Mucosa of rectum (tissue), 2 donors: ENCODE measurements at regions not wholly inside any gene's neighbourhood (a gene's known extent, or its start where the extent isn't known, plus 50 kb on each side); places are given as distances from the start of the nearest gene placed in this dataset.
"Not testable (repeated sequence)": the region's sequence is repeated elsewhere in the genome, so short reads cannot be mapped to it uniquely, and the experiment has no call there.

Experiments used
- H3K27ac ChIP-seq, 2 donors: one replicate each; pipeline ENCODE4 v1.7.0; 2013; ENCODE audit warnings: inconsistent platforms in 2 of 2, low read depth in 2 of 2, low read length in 2 of 2
- H3K27me3 ChIP-seq, 2 donors: one replicate each; pipeline ENCODE4 v1.7.0; 2013; ENCODE audit warnings: low read length in 2 of 2; ENCODE audit not compliant: control insufficient read depth in 2 of 2, insufficient read depth in 2 of 2
- H3K36me3 ChIP-seq, 2 donors: one replicate each; pipeline ENCODE4 v1.7.0; 2013; ENCODE audit warnings: low read length in 2 of 2; ENCODE audit not compliant: control insufficient read depth in 2 of 2, insufficient read depth in 2 of 2
- H3K4me1 ChIP-seq, 2 donors: one replicate each; pipeline ENCODE4 v1.7.0; 2013; ENCODE audit warnings: low read length in 2 of 2, mild to moderate bottlenecking in 1 of 2; ENCODE audit not compliant: control insufficient read depth in 2 of 2, insufficient read depth in 2 of 2
- H3K4me3 ChIP-seq, 2 donors: one replicate each; pipeline ENCODE4 v1.7.0; 2013; ENCODE audit warnings: low read length in 2 of 2
- H3K9ac ChIP-seq, 2 donors: one replicate each; pipeline ENCODE4 v1.7.0; 2013; ENCODE audit warnings: low read length in 2 of 2, low read depth in 1 of 2, mild to moderate bottlenecking in 1 of 2
- H3K9me3 ChIP-seq, 2 donors: one replicate each; pipeline ENCODE4 v1.7.0; 2013; ENCODE audit warnings: low read length in 2 of 2; ENCODE audit not compliant: control insufficient read depth in 2 of 2
- donor health status: healthy.
- donor health status: Normal muscosa, but diverticular disease.

GRCh38 chr6:8170245-8170644 is 67.9 kb upstream of the EEF1E1 start:
- no peak overlapping the region for H3K9ac ChIP-seq
- no peaks in the 10 kb centered on the region for H3K36me3 ChIP-seq
- no peaks in the 10 kb centered on the region for H3K27me3 ChIP-seq
- no peaks in the 10 kb centered on the region for H3K4me1 ChIP-seq
- H3K27ac ChIP-seq, result no peak overlapping the region
- H3K4me3 ChIP-seq, result no peak overlapping the region
- no peaks in the 10 kb centered on the region for H3K9me3 ChIP-seq

DNA sequence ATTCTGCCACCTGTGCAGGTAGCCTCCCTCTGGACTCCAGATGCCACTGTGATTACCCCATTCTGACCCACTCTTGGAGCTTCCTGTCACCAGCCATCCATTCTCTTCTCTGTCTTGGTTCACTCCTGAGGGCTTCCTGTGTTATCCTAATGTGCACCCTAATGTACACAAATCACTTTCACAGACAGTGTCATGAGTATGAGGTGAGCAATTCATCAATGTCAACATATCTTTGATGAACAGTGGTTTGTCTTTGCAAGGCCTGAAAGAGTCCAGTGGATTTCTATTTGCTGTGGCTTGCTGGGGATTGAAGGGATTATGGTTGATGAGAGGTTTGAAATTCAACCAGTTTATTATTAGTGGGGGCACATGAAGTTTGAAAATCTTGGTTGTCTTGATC is 63.8 kb upstream of the EEF1E1 start:
- Histone ChIP-seq H3K27ac (no peak overlapping the region), H3K9me3 (no peaks in the 10 kb centered on the region), H3K4me1 (no peaks in the 10 kb centered on the region), H3K4me3 (no peak overlapping the region), H3K9ac (no peak overlapping the region), H3K27me3 (no peaks in the 10 kb centered on the region), H3K36me3 (no peaks in the 10 kb centered on the region)

- H3K9ac ChIP-seq, H3K27me3 ChIP-seq, H3K36me3 ChIP-seq, H3K9me3 ChIP-seq, H3K27ac ChIP-seq, H3K4me3 ChIP-seq, H3K4me1 ChIP-seq: not testable (repeated sequence)
Measured at GRCh38 chr6:8165008-8165407, 62.7 kb upstream of the EEF1E1 start.

DNA sequence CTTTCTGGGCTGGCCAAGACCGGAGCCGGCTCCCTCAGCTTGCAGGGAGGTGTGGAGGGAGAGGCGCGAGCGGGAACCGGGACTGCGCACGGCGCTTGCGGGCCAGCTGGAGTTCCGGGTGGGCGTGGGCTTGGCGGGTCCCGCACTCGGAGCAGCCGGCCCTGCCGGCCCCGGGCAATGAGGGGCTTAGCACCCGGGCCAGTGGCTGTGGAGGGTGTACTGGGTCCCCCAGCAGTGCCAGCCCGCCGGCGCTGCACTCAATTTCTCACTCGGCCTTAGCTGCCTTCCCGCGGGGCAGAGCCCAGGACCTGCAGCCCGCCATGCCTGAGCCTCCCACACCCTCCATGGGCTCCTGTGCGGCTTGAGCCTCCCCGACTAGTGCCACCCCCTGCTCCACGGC is 61.9 kb upstream of the EEF1E1 start:
- not testable (repeated sequence) for H3K4me1 ChIP-seq, H3K9me3 ChIP-seq, H3K9ac ChIP-seq, H3K4me3 ChIP-seq, H3K27ac ChIP-seq, H3K27me3 ChIP-seq, H3K36me3 ChIP-seq

GRCh38 chr6:8159966-8160365 is 57.6 kb upstream of the EEF1E1 start:
- Histone ChIP-seq H3K4me1 (peaks cover 0 to 10% of the 10 kb centered on the region in 2 donors), H3K27me3 (no peaks in the 10 kb centered on the region), H3K4me3 (no peak overlapping the region), H3K36me3 (no peaks in the 10 kb centered on the region), H3K27ac (no peak overlapping the region), H3K9ac (no peak overlapping the region), H3K9me3 (no peaks in the 10 kb centered on the region)

GRCh38 chr6:8157839-8158238 is 55.5 kb upstream of the EEF1E1 start:
- Histone ChIP-seq H3K27me3 (no peaks in the 10 kb centered on the region), H3K9me3 (no peaks in the 10 kb centered on the region), H3K4me3 (peak overlapping the region in 1 of 2 donors; percentile 38), H3K36me3 (no peaks in the 10 kb centered on the region), H3K9ac (no peak overlapping the region), H3K4me1 (peaks cover 0 to 10% of the 10 kb centered on the region in 2 donors), H3K27ac (peak overlapping the region; percentile 17 to 26)

- no peaks in the 10 kb centered on the region for H3K36me3 ChIP-seq
Measured at GRCh38 chr6:8155259-8156012, 53.1 kb upstream of the EEF1E1 start.

More at GRCh38 chr6:8155259-8156012, 53.1 kb upstream of the EEF1E1 start:
- no peak overlapping the region for H3K9ac ChIP-seq
- no peaks in the 10 kb centered on the region for H3K27me3 ChIP-seq
- no peak overlapping the region for H3K4me3 ChIP-seq
- no peak overlapping the region for H3K27ac ChIP-seq
- H3K4me1 ChIP-seq, result peaks cover 0 to 10% of the 10 kb centered on the region in 2 donors
- H3K9me3 ChIP-seq, result no peaks in the 10 kb centered on the region
